ENCODE measurements at regions not wholly inside any gene's neighbourhood (a gene's known extent, or its start where the extent isn't known, plus 50 kb on each side); places are given as distances from the start of the nearest gene placed in this dataset.

DNA sequence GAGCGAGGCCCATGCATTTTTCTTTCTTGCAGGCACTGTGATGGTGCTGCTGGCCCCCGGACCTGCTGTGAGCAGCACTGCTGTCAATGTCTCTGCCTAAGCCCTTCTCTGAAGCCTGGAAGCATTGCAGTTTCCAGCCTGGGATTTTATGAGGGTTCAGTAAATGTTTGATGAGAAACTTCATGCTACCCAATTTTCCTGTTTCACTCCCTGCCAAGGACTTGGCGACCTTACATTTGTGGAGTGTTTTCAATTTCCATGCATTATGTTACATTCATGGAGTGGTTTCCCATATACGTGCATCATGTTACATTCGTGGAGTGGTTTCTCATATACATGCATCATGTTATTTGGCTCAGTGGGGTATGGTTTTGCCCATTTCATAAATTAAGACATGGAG is 90.7 kb upstream of the PTCH1 start:
- TF ChIP-seq, protein P1, sequence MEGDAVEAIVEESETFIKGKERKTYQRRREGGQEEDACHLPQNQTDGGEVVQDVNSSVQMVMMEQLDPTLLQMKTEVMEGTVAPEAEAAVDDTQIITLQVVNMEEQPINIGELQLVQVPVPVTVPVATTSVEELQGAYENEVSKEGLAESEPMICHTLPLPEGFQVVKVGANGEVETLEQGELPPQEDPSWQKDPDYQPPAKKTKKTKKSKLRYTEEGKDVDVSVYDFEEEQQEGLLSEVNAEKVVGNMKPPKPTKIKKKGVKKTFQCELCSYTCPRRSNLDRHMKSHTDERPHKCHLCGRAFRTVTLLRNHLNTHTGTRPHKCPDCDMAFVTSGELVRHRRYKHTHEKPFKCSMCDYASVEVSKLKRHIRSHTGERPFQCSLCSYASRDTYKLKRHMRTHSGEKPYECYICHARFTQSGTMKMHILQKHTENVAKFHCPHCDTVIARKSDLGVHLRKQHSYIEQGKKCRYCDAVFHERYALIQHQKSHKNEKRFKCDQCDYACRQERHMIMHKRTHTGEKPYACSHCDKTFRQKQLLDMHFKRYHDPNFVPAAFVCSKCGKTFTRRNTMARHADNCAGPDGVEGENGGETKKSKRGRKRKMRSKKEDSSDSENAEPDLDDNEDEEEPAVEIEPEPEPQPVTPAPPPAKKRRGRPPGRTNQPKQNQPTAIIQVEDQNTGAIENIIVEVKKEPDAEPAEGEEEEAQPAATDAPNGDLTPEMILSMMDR (conservative IDR thresholded peaks at IDR 0.05; ENCODE audit: low read depth, low read length) = no peak
- TF ChIP-seq EZH2 (IDR thresholded peaks at IDR 0.05; ENCODE audit: borderline replicate concordance, low read depth, low read length, poor library complexity, severe bottlenecking) = no peak

All from A673 (cell line).